ENCODE measurements at regions not wholly inside any gene's neighbourhood (a gene's known extent, or its start where the extent isn't known, plus 50 kb on each side); places are given as distances from the start of the nearest gene placed in this dataset.

GRCh38 chr4:186934244-186934643, 210.6 kb upstream of the FAT1 start:
- peaks cover 17% of the 10 kb centered on the region for H3K4me1 ChIP-seq
- H3K9me3 Mint-ChIP-seq = peaks cover 13% of the 10 kb centered on the region
- no peak overlapping the region for H2AFZ ChIP-seq (replicated peaks)
- no peak for DNase-seq (ENCODE audit: low spot score)
- H3K9me3 ChIP-seq (ENCODE audit: low read depth) = no peaks in the 10 kb centered on the region
- H3K4me1 Mint-ChIP-seq = peaks cover 9% of the 10 kb centered on the region
- H3K36me3 Mint-ChIP-seq = no peaks in the 10 kb centered on the region
- no peaks in the 10 kb centered on the region for H3K27me3 ChIP-seq
- H3K4me3 Mint-ChIP-seq = no peak overlapping the region
- no peaks in the 10 kb centered on the region for H3K79me2 ChIP-seq (ENCODE audit: low read depth)
- H3K27ac Mint-ChIP-seq = no peak overlapping the region
- H3K4me2 ChIP-seq = no peak overlapping the region
- H3K27ac ChIP-seq = no peak overlapping the region
- H3F3A ChIP-seq (ENCODE audit: low read depth) = peaks cover 6% of the 10 kb centered on the region
- H3K4me3 ChIP-seq = no peak overlapping the region
- H4K20me1 ChIP-seq (ENCODE audit: low read depth) = no peaks in the 10 kb centered on the region
- no peaks in the 10 kb centered on the region for H3K36me3 ChIP-seq
- no peak overlapping the region for H3K9ac ChIP-seq
- TF ChIP-seq EZH2phosphoT487 (IDR thresholded peaks at IDR 0.05) (no peak), EZH2 (IDR thresholded peaks at IDR 0.05) (no peak)
- TF ChIP-seq, protein P1, sequence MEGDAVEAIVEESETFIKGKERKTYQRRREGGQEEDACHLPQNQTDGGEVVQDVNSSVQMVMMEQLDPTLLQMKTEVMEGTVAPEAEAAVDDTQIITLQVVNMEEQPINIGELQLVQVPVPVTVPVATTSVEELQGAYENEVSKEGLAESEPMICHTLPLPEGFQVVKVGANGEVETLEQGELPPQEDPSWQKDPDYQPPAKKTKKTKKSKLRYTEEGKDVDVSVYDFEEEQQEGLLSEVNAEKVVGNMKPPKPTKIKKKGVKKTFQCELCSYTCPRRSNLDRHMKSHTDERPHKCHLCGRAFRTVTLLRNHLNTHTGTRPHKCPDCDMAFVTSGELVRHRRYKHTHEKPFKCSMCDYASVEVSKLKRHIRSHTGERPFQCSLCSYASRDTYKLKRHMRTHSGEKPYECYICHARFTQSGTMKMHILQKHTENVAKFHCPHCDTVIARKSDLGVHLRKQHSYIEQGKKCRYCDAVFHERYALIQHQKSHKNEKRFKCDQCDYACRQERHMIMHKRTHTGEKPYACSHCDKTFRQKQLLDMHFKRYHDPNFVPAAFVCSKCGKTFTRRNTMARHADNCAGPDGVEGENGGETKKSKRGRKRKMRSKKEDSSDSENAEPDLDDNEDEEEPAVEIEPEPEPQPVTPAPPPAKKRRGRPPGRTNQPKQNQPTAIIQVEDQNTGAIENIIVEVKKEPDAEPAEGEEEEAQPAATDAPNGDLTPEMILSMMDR (IDR thresholded peaks at IDR 0.05) = no peak
- H3K27me3 Mint-ChIP-seq (ENCODE audit: insufficient read depth, low read depth) = no peaks in the 10 kb centered on the region

GRCh38 chr4:186934841-186935443, 211.3 kb upstream of the FAT1 start:
- no peak overlapping the region for H3K9ac ChIP-seq
- H3K9me3 ChIP-seq (ENCODE audit: low read depth) = no peaks in the 10 kb centered on the region
- H3K79me2 ChIP-seq (ENCODE audit: low read depth) = no peaks in the 10 kb centered on the region
- TF ChIP-seq, protein P1 (IDR thresholded peaks at IDR 0.05) = no peak
- TF ChIP-seq EZH2phosphoT487 (IDR thresholded peaks at IDR 0.05) (no peak), EZH2 (IDR thresholded peaks at IDR 0.05) (no peak)
- H3K27me3 Mint-ChIP-seq (ENCODE audit: insufficient read depth, low read depth) = no peaks in the 10 kb centered on the region
- no peak overlapping the region for H3K4me3 ChIP-seq
- no peak for DNase-seq (ENCODE audit: low spot score)
- no peak overlapping the region for H3K27ac Mint-ChIP-seq
- H3K27me3 ChIP-seq = no peaks in the 10 kb centered on the region
- peaks cover 7% of the 10 kb centered on the region for H3F3A ChIP-seq (ENCODE audit: low read depth)
- no peak overlapping the region for H3K27ac ChIP-seq
- H4K20me1 ChIP-seq (ENCODE audit: low read depth) = no peaks in the 10 kb centered on the region
- H2AFZ ChIP-seq (replicated peaks) = no peak overlapping the region
- no peak overlapping the region for H3K4me3 Mint-ChIP-seq
- no peaks in the 10 kb centered on the region for H3K36me3 Mint-ChIP-seq
- peaks cover 10% of the 10 kb centered on the region for H3K4me1 Mint-ChIP-seq
- H3K36me3 ChIP-seq = no peaks in the 10 kb centered on the region
- peaks cover 11% of the 10 kb centered on the region for H3K9me3 Mint-ChIP-seq
- H3K4me1 ChIP-seq = peaks cover 23% of the 10 kb centered on the region
- no peak overlapping the region for H3K4me2 ChIP-seq

DNA sequence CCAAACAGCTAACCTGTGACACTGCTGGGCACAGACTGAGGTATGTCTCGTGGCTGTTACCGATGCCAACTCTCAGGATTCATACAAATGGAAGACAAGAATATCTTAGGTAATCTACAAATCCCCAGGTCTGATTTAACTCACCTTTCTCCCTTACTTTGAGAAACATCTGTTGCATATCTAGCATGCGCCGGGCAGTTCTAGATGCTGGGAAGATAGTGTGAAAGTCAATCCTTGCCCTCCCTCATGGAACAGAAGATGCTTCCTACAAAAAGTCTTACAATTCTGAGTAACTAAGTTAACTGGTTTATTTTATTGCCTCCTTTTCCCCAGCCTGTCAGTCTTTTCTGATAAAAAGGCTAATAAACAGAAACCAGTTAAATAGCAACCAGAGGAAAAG, 212.2 kb upstream of the FAT1 start:
- no peak overlapping the region for H3K9ac ChIP-seq
- no peaks in the 10 kb centered on the region for H4K20me1 ChIP-seq (ENCODE audit: low read depth)
- H3K27me3 Mint-ChIP-seq (ENCODE audit: insufficient read depth, low read depth) = no peaks in the 10 kb centered on the region
- H3K79me2 ChIP-seq (ENCODE audit: low read depth) = no peaks in the 10 kb centered on the region
- H3K36me3 ChIP-seq = no peaks in the 10 kb centered on the region
- H3K4me3 Mint-ChIP-seq = no peak overlapping the region
- no peaks in the 10 kb centered on the region for H3K27me3 ChIP-seq
- peaks cover 6% of the 10 kb centered on the region for H3K9me3 Mint-ChIP-seq
- H3K4me1 ChIP-seq = peaks cover 23% of the 10 kb centered on the region
- DNase-seq (ENCODE audit: low spot score) = no peak
- no peak overlapping the region for H3K4me3 ChIP-seq
- H3K27ac ChIP-seq = no peak overlapping the region
- peaks cover 10% of the 10 kb centered on the region for H3K4me1 Mint-ChIP-seq
- H2AFZ ChIP-seq (replicated peaks) = no peak overlapping the region
- H3K9me3 ChIP-seq (ENCODE audit: low read depth) = no peaks in the 10 kb centered on the region
- no peaks in the 10 kb centered on the region for H3K36me3 Mint-ChIP-seq
- TF ChIP-seq EZH2 (IDR thresholded peaks at IDR 0.05) (no peak), EZH2phosphoT487 (IDR thresholded peaks at IDR 0.05) (no peak)
- TF ChIP-seq, protein P1 (IDR thresholded peaks at IDR 0.05) = no peak
- H3K4me2 ChIP-seq = no peak overlapping the region
- H3F3A ChIP-seq (ENCODE audit: low read depth) = peaks cover 7% of the 10 kb centered on the region
- H3K27ac Mint-ChIP-seq = no peak overlapping the region

All from neural progenitor cell (in vitro differentiated cells).